ENCODE measurements at regions not wholly inside any gene's neighbourhood (a gene's known extent, or its start where the extent isn't known, plus 50 kb on each side); places are given as distances from the start of the nearest gene placed in this dataset.

DNA sequence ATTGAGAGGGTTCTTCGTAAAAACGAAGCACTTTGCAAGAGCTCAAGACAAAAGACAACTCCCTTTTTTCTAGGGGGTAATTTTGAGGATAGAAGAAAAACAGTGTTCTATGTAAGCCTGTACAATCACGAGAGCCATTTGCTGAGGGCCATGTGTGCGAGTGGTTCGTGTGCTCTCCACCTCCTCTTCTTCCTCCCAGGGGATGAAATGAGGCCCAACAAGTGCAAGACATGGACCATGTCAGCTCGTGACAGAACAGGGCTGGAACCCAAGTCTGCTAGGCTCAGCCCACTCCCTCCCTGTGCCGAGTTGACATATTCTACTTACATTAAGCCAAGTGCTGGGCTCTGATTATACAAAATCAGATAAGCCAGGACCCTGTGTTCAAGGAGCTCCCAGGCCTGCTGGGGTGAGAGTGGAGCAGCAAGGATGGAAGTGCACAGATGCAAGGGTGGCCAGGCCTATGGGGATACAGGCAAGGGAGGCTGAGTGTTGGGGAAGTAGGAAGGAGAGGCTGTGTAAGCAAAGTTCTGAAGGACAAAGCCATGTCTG lies 97.9 kb upstream of the MSX2 start:
- TF ChIP-seq, protein P1, sequence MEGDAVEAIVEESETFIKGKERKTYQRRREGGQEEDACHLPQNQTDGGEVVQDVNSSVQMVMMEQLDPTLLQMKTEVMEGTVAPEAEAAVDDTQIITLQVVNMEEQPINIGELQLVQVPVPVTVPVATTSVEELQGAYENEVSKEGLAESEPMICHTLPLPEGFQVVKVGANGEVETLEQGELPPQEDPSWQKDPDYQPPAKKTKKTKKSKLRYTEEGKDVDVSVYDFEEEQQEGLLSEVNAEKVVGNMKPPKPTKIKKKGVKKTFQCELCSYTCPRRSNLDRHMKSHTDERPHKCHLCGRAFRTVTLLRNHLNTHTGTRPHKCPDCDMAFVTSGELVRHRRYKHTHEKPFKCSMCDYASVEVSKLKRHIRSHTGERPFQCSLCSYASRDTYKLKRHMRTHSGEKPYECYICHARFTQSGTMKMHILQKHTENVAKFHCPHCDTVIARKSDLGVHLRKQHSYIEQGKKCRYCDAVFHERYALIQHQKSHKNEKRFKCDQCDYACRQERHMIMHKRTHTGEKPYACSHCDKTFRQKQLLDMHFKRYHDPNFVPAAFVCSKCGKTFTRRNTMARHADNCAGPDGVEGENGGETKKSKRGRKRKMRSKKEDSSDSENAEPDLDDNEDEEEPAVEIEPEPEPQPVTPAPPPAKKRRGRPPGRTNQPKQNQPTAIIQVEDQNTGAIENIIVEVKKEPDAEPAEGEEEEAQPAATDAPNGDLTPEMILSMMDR (IDR thresholded peaks at IDR 0.05 in 2 of 3, conservative IDR thresholded peaks at IDR 0.05 in 1 of 3; ENCODE audit: control insufficient read depth in 2 of 3, extremely low read depth in 1 of 3, insufficient read depth in 1 of 3, low read depth in 3 of 3, low read length in 3 of 3), result no peak
- no peak for TF ChIP-seq PAX8 (IDR thresholded peaks at IDR 0.05)
- no peak for TF ChIP-seq PML (IDR thresholded peaks at IDR 0.05; ENCODE audit: low read length)
- TF ChIP-seq EP300 (IDR thresholded peaks at IDR 0.05; ENCODE audit: borderline replicate concordance in 1 of 2, control insufficient read depth in 1 of 2, low read depth in 2 of 2, low read length in 2 of 2), result no peak
- TF ChIP-seq GABPA (IDR thresholded peaks at IDR 0.05; ENCODE audit: low read depth), result no peak
- TF ChIP-seq YY1 (IDR thresholded peaks at IDR 0.05; ENCODE audit: low read depth, low read length), result no peak
- no peak for TF ChIP-seq POLR2AphosphoS2 (IDR thresholded peaks at IDR 0.05; ENCODE audit: low read depth, low read length)
- no peak for TF ChIP-seq PKNOX1 (IDR thresholded peaks at IDR 0.05)
- TF ChIP-seq CHD1 (IDR thresholded peaks at IDR 0.05; ENCODE audit: low read depth, low read length), result no peak
- no peak for TF ChIP-seq MXI1 (IDR thresholded peaks at IDR 0.05; ENCODE audit: low read depth, low read length)
- no peak for TF ChIP-seq ZSCAN29 (IDR thresholded peaks at IDR 0.05)
- no peak for TF ChIP-seq POLR2A (IDR thresholded peaks at IDR 0.05; ENCODE audit: low read depth, low read length)
- no peak for TF ChIP-seq MAX (IDR thresholded peaks at IDR 0.05; ENCODE audit: low read depth, low read length)

Data from GM12878 (cell line).